ENCODE measurements at regions not wholly inside any gene's neighbourhood (a gene's known extent, or its start where the extent isn't known, plus 50 kb on each side); places are given as distances from the start of the nearest gene placed in this dataset.

GRCh38 chr14:53865711-53866110 is 90.9 kb downstream of the BMP4 start:
- no peaks in the 10 kb centered on the region for H3K36me3 ChIP-seq (ENCODE audit: control insufficient read depth, low read length)
- no peaks in the 10 kb centered on the region for H3F3A ChIP-seq (ENCODE audit: control insufficient read depth, insufficient read depth)
- no peaks in the 10 kb centered on the region for H3K27me3 ChIP-seq (ENCODE audit: control insufficient read depth, low read length)
- no peaks in the 10 kb centered on the region for H3K9me2 ChIP-seq (replicated peaks; ENCODE audit: control insufficient read depth, low read length)
- no peaks in the 10 kb centered on the region for H4K20me1 ChIP-seq (ENCODE audit: control insufficient read depth, insufficient read depth, low read depth, low read length)
- no peaks in the 10 kb centered on the region for H3K4me1 ChIP-seq (ENCODE audit: control insufficient read depth, low read length)
- no peak overlapping the region for H3K4me2 ChIP-seq (ENCODE audit: low read length)
- no peaks in the 10 kb centered on the region for H3K9me3 ChIP-seq (ENCODE audit: control insufficient read depth, insufficient read depth, low read length)
- H3K79me2 ChIP-seq (ENCODE audit: control insufficient read depth, low read length): no peaks in the 10 kb centered on the region
- no peak overlapping the region for H3K4me3 ChIP-seq (ENCODE audit: low read length)
- TF ChIP-seq EZH2phosphoT487 (IDR thresholded peaks at IDR 0.05; ENCODE audit: borderline replicate concordance, low read length) (no peak), CTCF (IDR thresholded peaks at IDR 0.05; ENCODE audit: low read depth, low read length, poor library complexity, severe bottlenecking) (no peak)
- no peak overlapping the region for H3K27ac ChIP-seq (ENCODE audit: low read depth, low read length)

GRCh38 chr14:53861781-53862180 is 94.8 kb downstream of the BMP4 start:
- H3K79me2 ChIP-seq (ENCODE audit: control insufficient read depth, low read length): no peaks in the 10 kb centered on the region
- TF ChIP-seq CTCF (IDR thresholded peaks at IDR 0.05; ENCODE audit: low read depth, low read length, poor library complexity, severe bottlenecking): no peak
- TF ChIP-seq EZH2phosphoT487 (IDR thresholded peaks at IDR 0.05; ENCODE audit: borderline replicate concordance, low read length): no peak
- H3K4me2 ChIP-seq (ENCODE audit: low read length): no peak overlapping the region
- no peaks in the 10 kb centered on the region for H3K4me1 ChIP-seq (ENCODE audit: control insufficient read depth, low read length)
- no peaks in the 10 kb centered on the region for H4K20me1 ChIP-seq (ENCODE audit: control insufficient read depth, insufficient read depth, low read depth, low read length)
- no peak overlapping the region for H3K27ac ChIP-seq (ENCODE audit: low read depth, low read length)
- H3F3A ChIP-seq (ENCODE audit: control insufficient read depth, insufficient read depth): no peaks in the 10 kb centered on the region
- H3K9me2 ChIP-seq (replicated peaks; ENCODE audit: control insufficient read depth, low read length): no peaks in the 10 kb centered on the region
- no peaks in the 10 kb centered on the region for H3K36me3 ChIP-seq (ENCODE audit: control insufficient read depth, low read length)
- H3K27me3 ChIP-seq (ENCODE audit: control insufficient read depth, low read length): no peaks in the 10 kb centered on the region
- H3K4me3 ChIP-seq (ENCODE audit: low read length): no peak overlapping the region
- H3K9me3 ChIP-seq (ENCODE audit: control insufficient read depth, insufficient read depth, low read length): no peaks in the 10 kb centered on the region

- H3K27ac ChIP-seq (ENCODE audit: low read depth, low read length): no peak overlapping the region
- H3K4me3 ChIP-seq (ENCODE audit: low read length): no peak overlapping the region
- no peak for TF ChIP-seq CTCF (IDR thresholded peaks at IDR 0.05; ENCODE audit: low read depth, low read length, poor library complexity, severe bottlenecking)
- no peak for TF ChIP-seq EZH2phosphoT487 (IDR thresholded peaks at IDR 0.05; ENCODE audit: borderline replicate concordance, low read length)
- no peaks in the 10 kb centered on the region for H3K9me2 ChIP-seq (replicated peaks; ENCODE audit: control insufficient read depth, low read length)
- no peaks in the 10 kb centered on the region for H3K9me3 ChIP-seq (ENCODE audit: control insufficient read depth, insufficient read depth, low read length)
- no peak overlapping the region for H3K4me2 ChIP-seq (ENCODE audit: low read length)
- no peaks in the 10 kb centered on the region for H3K36me3 ChIP-seq (ENCODE audit: control insufficient read depth, low read length)
- H4K20me1 ChIP-seq (ENCODE audit: control insufficient read depth, insufficient read depth, low read depth, low read length): no peaks in the 10 kb centered on the region
- no peaks in the 10 kb centered on the region for H3F3A ChIP-seq (ENCODE audit: control insufficient read depth, insufficient read depth)
- H3K79me2 ChIP-seq (ENCODE audit: control insufficient read depth, low read length): no peaks in the 10 kb centered on the region
- no peaks in the 10 kb centered on the region for H3K27me3 ChIP-seq (ENCODE audit: control insufficient read depth, low read length)
- H3K4me1 ChIP-seq (ENCODE audit: control insufficient read depth, low read length): no peaks in the 10 kb centered on the region
Observed at GRCh38 chr14:53858345-53858684, 98.3 kb downstream of the BMP4 start.

Measured in DOHH2 (cell line).